Activated T-helper 17 cell treated with anti-CD3 and anti-CD28 coated beads, Interleukin-2, amount 50 U/mL, for 72 hours (primary cell): ENCODE measurements at regions not wholly inside any gene's neighbourhood (a gene's known extent, or its start where the extent isn't known, plus 50 kb on each side); places are given as distances from the start of the nearest gene placed in this dataset.
"Not testable (repeated sequence)": the region's sequence is repeated elsewhere in the genome, so short reads cannot be mapped to it uniquely, and the experiment has no call there.

Experiments used
- ATAC-seq: fragments of 150-1000 bp; cut with Tn5 transposase; replicated peaks from 2 replicates; pipeline ENCODE4 v1.10.0; 2021; ENCODE audit warnings: mild to moderate bottlenecking, moderate library complexity
- H3K27ac Mint-ChIP-seq: one replicate; pipeline ENCODE4 v1.8.0; 2022; ENCODE audit warnings: mixed read lengths
- H3K27me3 Mint-ChIP-seq: one replicate; pipeline ENCODE4 v1.8.0; 2022; ENCODE audit warnings: mixed read lengths
- H3K36me3 Mint-ChIP-seq: one replicate; pipeline ENCODE4 v1.8.0; 2022; ENCODE audit warnings: low read depth, mild to moderate bottlenecking, mixed read lengths
- H3K4me1 Mint-ChIP-seq: one replicate; pipeline ENCODE4 v1.8.0; 2022; ENCODE audit warnings: mixed read lengths
- H3K4me3 Mint-ChIP-seq: one replicate; pipeline ENCODE4 v1.8.0; 2022; ENCODE audit warnings: mild to moderate bottlenecking, mixed read lengths
- H3K9me3 Mint-ChIP-seq: one replicate; pipeline ENCODE4 v1.8.0; 2022; ENCODE audit warnings: mixed read lengths

DNA sequence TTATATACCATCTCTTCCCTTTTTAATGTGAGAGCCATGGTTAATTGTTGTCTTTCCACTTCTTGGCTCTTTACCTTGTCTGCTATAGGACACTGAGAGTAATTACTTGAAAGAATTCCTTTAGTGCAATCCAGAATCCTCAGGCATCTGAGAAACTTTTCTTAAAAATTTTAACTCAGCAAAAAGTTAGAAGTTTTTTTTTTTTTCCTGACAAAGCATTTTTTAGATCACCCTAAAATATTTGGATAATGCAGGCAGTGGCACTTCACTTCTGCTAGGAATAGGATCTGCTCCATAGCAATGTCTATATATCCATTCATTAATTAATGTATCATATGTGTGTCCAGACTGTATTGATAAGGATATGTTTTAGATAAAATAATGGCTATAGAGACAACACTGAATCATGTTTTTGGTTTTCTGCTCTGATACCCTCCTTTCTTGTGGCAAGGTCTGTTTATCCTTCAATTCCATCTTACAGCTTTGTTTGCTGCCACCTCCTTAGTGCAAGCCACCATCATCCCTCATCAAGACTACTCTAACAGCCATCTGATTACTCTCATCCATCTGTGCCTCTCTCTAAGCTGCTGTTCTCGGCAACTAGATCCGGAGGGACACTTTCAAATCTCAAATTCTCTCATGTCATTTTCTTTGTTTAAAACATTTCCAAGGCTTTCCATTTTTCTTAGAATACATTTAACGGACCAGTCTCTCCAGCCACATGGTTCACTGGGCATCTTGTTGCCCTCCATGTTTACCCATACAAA lies 563.5 kb downstream of the EDEM1 start:
- H3K4me3 Mint-ChIP-seq = no peak overlapping the region
- H3K36me3 Mint-ChIP-seq = no peaks in the 10 kb centered on the region
- H3K27ac Mint-ChIP-seq = no peak overlapping the region
- ATAC-seq = no peak
- peaks cover 6% of the 10 kb centered on the region for H3K27me3 Mint-ChIP-seq
- H3K4me1 Mint-ChIP-seq = no peaks in the 10 kb centered on the region
- peaks cover 8% of the 10 kb centered on the region for H3K9me3 Mint-ChIP-seq

DNA sequence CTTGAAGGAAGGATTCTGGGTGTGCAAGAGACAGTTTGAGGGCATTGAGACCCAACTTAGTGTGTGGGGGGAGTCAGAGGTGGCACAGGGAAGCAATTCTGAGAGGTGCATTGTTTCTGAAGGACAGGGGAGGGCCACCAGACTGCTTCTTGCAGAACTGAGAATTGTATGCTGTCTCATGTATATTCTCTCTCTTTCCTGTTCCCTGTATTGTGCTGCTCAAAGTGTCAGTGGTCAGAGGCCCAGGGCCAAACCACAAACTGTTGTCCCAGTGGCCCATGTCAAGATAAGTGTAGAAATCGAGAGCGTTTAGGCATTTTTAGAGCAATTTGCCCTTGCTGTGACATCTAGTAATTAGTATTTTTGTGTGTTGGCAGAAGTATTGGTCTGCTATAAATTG lies 567.1 kb downstream of the EDEM1 start:
- no peaks in the 10 kb centered on the region for H3K36me3 Mint-ChIP-seq
- H3K4me1 Mint-ChIP-seq = no peaks in the 10 kb centered on the region
- no peak overlapping the region for H3K4me3 Mint-ChIP-seq
- H3K9me3 Mint-ChIP-seq = peaks cover 4% of the 10 kb centered on the region
- ATAC-seq = no peak
- no peak overlapping the region for H3K27ac Mint-ChIP-seq
- peaks cover 6% of the 10 kb centered on the region for H3K27me3 Mint-ChIP-seq

DNA sequence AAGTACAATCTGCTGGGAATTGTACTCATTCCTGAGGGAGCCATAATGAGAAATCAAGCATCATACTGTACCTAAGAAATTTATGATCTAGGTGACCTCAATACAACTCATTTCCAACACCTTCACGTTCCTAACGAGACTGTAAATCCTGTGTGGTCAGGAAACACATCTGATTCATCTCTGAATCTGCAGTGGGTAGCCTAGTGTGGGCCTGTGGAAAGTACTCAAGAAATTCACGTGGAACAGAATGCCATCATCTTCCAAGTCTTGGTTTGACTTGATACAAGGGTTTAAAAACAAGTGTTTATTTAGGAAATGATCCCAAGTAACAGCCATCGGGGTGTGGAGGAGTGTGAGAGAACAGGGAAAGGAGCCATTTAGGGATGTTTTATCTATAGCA lies 568.9 kb downstream of the EDEM1 start:
- H3K9me3 Mint-ChIP-seq = peaks cover 4% of the 10 kb centered on the region
- H3K4me3 Mint-ChIP-seq = no peak overlapping the region
- peak; percentile 14 for ATAC-seq
- no peak overlapping the region for H3K27ac Mint-ChIP-seq
- H3K36me3 Mint-ChIP-seq = no peaks in the 10 kb centered on the region
- peaks cover 6% of the 10 kb centered on the region for H3K27me3 Mint-ChIP-seq
- no peaks in the 10 kb centered on the region for H3K4me1 Mint-ChIP-seq

DNA sequence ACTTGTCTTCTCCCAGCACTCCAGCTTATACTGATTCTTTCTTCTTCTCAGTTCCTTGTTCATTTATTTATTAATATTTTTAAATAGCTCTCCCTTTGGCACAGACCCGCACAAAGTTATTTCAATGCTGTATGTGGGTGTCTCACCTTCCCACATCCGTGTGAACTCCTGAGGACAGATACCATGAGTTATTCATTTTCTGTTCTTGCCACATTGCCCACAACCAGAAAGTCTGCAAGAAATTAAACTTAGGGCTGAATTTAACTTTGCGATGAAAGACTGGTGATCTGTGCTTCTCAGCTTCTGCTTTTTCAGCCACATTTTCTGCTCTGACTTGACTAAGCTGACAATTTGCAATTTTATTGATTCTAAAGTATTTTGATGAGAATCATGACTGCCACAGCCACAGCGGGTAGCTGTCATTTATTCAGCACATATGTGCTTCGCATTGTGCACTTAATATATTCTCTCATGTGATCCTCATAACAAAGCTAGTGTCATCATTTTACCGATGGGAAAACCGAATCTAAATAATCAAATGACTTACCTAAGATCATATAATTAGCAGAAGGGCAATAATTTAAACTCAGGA lies 569.8 kb downstream of the EDEM1 start:
- H3K4me3 Mint-ChIP-seq = no peak overlapping the region
- H3K4me1 Mint-ChIP-seq = no peaks in the 10 kb centered on the region
- no peak overlapping the region for H3K27ac Mint-ChIP-seq
- no peaks in the 10 kb centered on the region for H3K36me3 Mint-ChIP-seq
- peaks cover 6% of the 10 kb centered on the region for H3K27me3 Mint-ChIP-seq
- no peak for ATAC-seq
- H3K9me3 Mint-ChIP-seq = peaks cover 4% of the 10 kb centered on the region

DNA sequence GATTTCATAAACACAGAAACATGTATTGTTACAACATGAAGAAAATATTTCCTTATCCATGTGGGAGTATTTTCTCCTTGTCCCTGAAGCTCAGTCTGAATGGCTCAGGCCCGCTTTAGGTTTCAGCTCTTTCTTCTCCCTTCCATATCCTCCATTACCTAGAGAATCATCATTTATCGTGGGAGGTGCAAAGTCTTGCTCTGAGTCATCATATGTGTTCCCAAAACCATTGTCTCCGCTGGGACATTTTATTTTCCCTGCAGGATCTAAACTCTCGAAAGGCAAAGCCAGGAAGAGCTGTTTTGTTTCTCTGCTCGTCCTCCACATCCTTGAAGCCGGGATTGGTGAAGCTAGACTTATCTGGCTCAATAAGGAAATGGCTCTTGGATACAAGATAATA lies 571.2 kb downstream of the EDEM1 start:
- Mint-ChIP-seq H3K4me3 (no peak overlapping the region), H3K27me3 (peaks cover 3% of the 10 kb centered on the region), H3K27ac (no peak overlapping the region), H3K9me3 (no peaks in the 10 kb centered on the region), H3K4me1 (no peaks in the 10 kb centered on the region), H3K36me3 (no peaks in the 10 kb centered on the region)
- no peak for ATAC-seq

DNA sequence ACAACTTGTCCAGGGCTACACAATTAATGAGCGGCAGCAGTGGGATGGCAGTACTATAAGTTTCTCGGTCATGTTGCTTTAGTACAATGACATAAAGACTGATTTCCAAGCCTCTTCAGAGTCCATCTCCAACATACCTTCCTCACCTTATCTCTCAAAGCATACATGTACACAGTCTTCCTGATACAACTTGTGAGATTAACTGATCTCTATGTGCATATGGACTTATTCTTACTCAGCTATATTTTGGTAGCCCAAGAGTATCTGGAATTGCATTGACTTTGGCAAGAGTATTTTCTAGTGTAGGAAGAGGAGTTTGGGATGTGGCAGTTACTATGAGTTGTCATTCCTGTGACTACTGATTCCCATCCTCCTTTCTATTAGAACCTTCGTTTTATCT lies 575.0 kb downstream of the EDEM1 start:
- H3K4me3 Mint-ChIP-seq = no peak overlapping the region

DNA sequence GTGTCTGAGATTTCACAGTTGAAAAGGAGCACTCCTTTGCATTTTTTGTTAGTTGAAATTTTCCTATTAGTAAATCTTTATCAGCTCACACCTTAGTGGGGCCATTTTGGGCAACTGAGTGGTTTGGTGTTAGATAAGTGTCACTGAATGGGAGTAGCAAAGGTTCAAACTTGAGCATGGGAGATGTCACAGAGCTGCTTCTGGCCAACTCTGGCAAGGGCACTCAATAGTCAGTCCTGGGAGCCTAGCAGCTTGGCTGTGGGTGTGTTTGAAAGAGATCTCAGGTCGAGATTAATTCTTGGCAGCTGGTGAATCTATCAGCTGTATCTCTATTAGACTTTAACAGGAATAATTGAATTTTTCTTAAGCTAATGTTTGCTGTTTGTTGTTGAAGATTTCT lies 579.3 kb downstream of the EDEM1 start:
- no peaks in the 10 kb centered on the region for H3K9me3 Mint-ChIP-seq
- ATAC-seq = no peak
- H3K36me3 Mint-ChIP-seq = no peaks in the 10 kb centered on the region
- no peaks in the 10 kb centered on the region for H3K4me1 Mint-ChIP-seq
- no peak overlapping the region for H3K4me3 Mint-ChIP-seq
- H3K27me3 Mint-ChIP-seq = no peaks in the 10 kb centered on the region
- no peak overlapping the region for H3K27ac Mint-ChIP-seq

More for the DNA sequence above, 575.0 kb downstream of the EDEM1 start:
- no peaks in the 10 kb centered on the region for H3K9me3 Mint-ChIP-seq
- no peaks in the 10 kb centered on the region for H3K36me3 Mint-ChIP-seq
- no peak overlapping the region for H3K27ac Mint-ChIP-seq
- H3K4me1 Mint-ChIP-seq = no peaks in the 10 kb centered on the region
- no peaks in the 10 kb centered on the region for H3K27me3 Mint-ChIP-seq
- ATAC-seq = no peak

DNA sequence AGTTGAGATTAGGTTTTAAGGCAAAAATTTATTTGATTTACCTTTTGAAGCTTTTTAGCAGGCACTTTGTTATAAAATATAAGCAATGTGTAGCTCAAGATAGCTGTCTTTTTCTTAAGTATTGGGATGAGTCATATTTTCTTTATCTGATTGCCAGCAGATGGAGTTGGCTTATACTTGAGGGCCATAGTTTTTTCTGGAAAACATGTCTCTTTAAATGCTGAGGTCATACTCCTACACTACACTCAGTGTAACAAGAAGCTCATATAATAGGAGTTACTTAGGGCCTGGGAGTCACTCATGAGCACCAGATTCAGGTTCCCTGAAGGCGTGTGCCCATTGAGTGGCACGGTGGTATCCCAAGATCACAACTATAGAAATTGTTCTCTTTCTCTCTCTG lies 579.8 kb downstream of the EDEM1 start:
- Mint-ChIP-seq H3K9me3 (no peaks in the 10 kb centered on the region), H3K36me3 (no peaks in the 10 kb centered on the region)
- ATAC-seq = no peak

DNA sequence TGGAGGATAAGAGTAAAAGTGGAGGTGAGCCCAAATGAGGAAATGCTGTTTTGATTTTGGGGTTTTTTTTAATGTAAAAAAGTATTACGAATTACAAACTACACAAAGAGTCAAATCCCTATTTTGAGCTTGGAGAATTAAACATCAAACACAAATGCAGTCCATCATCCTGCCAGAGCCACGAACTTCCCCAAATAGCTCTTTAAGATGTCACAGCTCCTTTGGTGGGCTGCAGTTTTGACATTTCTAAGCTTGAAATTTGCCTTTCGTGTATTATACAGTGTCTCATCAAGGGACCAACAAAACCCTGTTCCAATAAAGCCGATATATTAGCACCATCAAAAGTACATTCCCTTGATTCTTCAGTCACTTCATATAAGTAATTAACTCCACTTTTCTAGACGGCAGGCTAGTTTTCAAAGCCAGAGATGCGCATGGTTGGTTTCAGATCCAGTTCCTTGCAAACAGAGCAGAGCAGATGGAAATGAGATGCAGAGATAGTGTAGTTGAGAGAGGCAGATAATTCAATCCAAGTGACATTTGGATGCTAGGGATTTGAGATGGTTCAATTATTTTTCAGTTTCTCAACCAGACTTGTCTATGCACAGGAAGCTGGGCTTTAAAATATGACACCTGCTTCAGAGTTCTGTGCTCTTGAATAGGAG lies 580.9 kb downstream of the EDEM1 start:
- Mint-ChIP-seq H3K4me1 (no peaks in the 10 kb centered on the region), H3K27me3 (no peaks in the 10 kb centered on the region), H3K36me3 (no peaks in the 10 kb centered on the region), H3K27ac (no peak overlapping the region), H3K9me3 (no peaks in the 10 kb centered on the region), H3K4me3 (no peak overlapping the region)
- ATAC-seq = no peak

More for the DNA sequence above, 579.8 kb downstream of the EDEM1 start:
- Mint-ChIP-seq H3K27me3 (no peaks in the 10 kb centered on the region), H3K27ac (no peak overlapping the region), H3K4me1 (no peaks in the 10 kb centered on the region), H3K4me3 (no peak overlapping the region)

DNA sequence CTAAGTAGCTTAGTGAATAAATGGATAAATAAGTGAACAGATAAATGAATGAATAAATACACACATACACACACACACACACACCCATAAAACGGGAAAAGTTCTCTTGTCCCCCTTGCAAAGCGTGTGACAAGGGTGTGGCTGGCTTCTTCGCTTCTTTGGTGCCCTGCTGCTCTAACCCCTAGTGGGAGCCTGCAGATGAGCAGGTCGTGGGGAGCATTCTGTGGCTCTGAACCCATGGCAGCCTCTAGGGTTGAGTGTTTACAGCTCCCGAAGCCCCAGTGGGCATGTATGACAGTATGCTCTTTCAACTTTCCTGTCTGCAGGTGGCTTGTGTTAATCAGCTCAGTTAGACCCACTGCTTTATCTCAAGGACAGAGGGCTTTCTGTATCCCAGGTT lies 582.3 kb downstream of the EDEM1 start:
- Mint-ChIP-seq H3K36me3 (no peaks in the 10 kb centered on the region), H3K9me3 (peaks cover 3% of the 10 kb centered on the region), H3K4me1 (no peaks in the 10 kb centered on the region), H3K4me3 (no peak overlapping the region), H3K27ac (no peak overlapping the region), H3K27me3 (no peaks in the 10 kb centered on the region)
- no peak for ATAC-seq

DNA sequence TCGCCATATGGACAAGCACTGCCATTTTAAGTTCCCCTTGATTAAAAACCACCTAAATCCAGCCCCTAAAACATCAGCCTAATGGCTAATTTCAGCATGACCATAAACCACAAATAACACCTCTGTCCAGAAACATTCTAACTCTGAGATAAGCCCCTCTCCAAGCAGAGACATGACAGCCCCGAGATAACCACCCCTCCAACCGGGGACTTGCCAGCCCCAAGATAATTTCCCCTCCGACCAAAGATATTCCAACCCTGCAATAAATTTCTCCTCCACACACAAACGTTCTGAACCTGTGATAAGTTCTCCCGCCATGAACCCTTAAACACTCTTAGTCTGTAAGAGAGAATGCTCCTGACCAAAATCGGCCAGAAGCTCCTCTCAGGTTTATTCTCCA lies 586.8 kb downstream of the EDEM1 start:
- Mint-ChIP-seq H3K4me1 (no peaks in the 10 kb centered on the region), H3K9me3 (peaks cover 3% of the 10 kb centered on the region), H3K36me3 (no peaks in the 10 kb centered on the region), H3K27me3 (no peaks in the 10 kb centered on the region), H3K4me3 (no peak overlapping the region), H3K27ac (no peak overlapping the region)
- ATAC-seq = no peak

DNA sequence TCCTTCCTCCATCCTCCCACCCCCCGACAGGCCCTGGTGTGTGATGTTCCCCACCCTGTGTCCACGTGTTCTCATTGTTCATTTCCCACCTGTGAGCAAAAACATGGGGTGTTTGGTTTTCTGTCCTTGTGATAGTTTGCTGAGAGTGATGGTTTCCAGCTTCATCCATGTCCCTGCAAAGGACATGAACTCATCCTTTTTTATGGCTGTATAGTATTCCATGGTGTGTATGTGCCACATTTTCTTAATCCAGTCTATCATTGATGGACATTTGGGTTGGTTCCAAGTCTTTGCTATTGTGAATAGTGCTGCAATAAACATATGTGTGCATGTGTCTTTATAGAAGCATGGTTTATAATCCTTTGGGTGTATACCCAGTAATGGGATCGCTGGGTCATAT lies 587.6 kb downstream of the EDEM1 start:
- not testable (repeated sequence) for H3K36me3 Mint-ChIP-seq, ATAC-seq, H3K9me3 Mint-ChIP-seq, H3K27ac Mint-ChIP-seq, H3K27me3 Mint-ChIP-seq, H3K4me1 Mint-ChIP-seq, H3K4me3 Mint-ChIP-seq

DNA sequence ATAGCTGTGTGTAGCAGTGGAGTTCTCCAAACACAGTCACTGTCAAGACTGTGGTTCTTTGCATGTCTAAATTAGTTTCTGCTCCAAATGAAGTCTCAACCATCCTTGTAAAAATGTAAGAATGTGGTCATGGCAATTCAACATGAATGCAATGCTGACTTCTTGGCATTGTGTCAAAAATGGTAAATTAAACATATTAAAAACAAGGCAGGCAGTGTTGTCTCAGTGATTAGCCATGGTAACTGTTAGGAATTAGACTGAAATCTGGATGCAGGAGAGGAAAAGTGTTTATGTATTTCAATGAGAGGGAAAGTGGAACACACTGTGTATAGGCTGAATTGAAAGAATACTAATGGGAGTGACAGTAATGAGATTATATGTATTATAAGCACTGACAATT lies 597.2 kb downstream of the EDEM1 start:
- no peaks in the 10 kb centered on the region for H3K4me1 Mint-ChIP-seq
- H3K4me3 Mint-ChIP-seq = no peak overlapping the region
- H3K9me3 Mint-ChIP-seq = peaks cover 4% of the 10 kb centered on the region
- no peak for ATAC-seq
- H3K27me3 Mint-ChIP-seq = no peaks in the 10 kb centered on the region
- H3K36me3 Mint-ChIP-seq = no peaks in the 10 kb centered on the region
- H3K27ac Mint-ChIP-seq = no peak overlapping the region

DNA sequence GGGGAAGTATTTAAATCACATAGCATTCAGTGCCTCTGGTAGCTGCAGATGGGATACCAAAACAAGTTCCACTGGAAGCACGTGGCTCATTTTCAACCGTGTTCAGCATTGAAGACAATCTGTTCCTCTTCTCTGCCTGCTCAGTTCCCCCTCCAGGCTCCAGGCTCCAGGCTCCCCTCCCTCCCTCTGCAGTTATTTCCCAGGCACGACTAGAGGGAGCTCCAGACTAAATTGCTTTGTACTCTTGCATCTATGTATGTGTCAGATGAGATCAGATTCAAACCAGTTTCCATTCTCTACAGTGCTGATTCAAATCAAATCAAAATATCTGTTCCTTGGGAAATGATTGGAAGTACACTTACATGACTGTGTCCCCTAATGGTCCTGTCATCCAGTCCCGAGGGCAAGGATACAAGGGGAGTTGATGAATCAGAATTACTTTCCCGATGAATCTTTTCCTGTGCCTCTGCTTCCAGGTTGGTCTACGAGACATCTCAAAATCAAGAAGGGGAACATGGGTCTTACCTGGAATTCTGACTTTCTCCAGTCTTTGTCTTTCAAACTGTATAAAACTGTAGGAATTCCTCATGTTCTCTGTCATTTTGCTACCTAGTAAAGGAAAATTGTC lies 600.5 kb downstream of the EDEM1 start:
- Mint-ChIP-seq H3K27me3 (no peaks in the 10 kb centered on the region), H3K36me3 (no peaks in the 10 kb centered on the region), H3K4me1 (no peaks in the 10 kb centered on the region), H3K9me3 (peaks cover 3% of the 10 kb centered on the region), H3K27ac (no peak overlapping the region), H3K4me3 (no peak overlapping the region)
- ATAC-seq = no peak

DNA sequence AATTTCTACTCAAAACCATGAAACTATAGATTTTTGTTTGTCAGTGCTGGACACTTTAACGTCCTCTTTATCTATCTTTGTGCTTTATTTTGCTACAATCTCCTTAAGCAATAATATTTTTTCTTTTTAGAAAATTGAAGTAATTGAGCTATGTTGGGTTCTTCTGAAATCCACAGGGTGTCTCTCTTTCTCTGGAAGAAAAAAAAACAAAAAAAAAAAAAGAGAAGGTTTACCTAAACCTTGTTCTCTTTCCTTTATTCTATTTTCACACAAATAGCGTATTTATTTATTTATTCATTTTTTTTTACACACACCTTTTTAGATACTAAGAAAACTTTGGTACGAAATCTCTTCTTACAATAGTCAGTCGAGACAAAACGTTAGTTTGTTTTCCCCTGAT lies 601.0 kb downstream of the EDEM1 start:
- no peak overlapping the region for H3K27ac Mint-ChIP-seq
- ATAC-seq = no peak
- no peak overlapping the region for H3K4me3 Mint-ChIP-seq
- H3K4me1 Mint-ChIP-seq = no peaks in the 10 kb centered on the region
- no peaks in the 10 kb centered on the region for H3K36me3 Mint-ChIP-seq
- H3K9me3 Mint-ChIP-seq = no peaks in the 10 kb centered on the region
- H3K27me3 Mint-ChIP-seq = no peaks in the 10 kb centered on the region
